SK-N-MC (cell line): ENCODE measurements at regions not wholly inside any gene's neighbourhood (a gene's known extent, or its start where the extent isn't known, plus 50 kb on each side); places are given as distances from the start of the nearest gene placed in this dataset.

ENCODE experiments used
- EZH2 ChIP-seq: fragments of 200-600 bp; sonication (generic); IDR thresholded peaks from one replicate; pipeline ENCODE4 v1.6.1; 2017; ENCODE audit warnings: antibody characterized with exemption
- FOXP2 ChIP-seq: optimal IDR thresholded peaks from 2 replicates; pipeline ENCODE3; 2011; ENCODE audit warnings: mild to moderate bottlenecking, moderate library complexity; ENCODE audit not compliant: insufficient read depth; ENCODE audit errors: extremely low read length, control extremely low read depth
- POLR2AphosphoS5 ChIP-seq: IDR thresholded peaks from 2 replicates; pipeline ENCODE4 v1.6.1; 2012; ENCODE audit warnings: mild to moderate bottlenecking, low read depth, low read length, borderline replicate concordance

DNA sequence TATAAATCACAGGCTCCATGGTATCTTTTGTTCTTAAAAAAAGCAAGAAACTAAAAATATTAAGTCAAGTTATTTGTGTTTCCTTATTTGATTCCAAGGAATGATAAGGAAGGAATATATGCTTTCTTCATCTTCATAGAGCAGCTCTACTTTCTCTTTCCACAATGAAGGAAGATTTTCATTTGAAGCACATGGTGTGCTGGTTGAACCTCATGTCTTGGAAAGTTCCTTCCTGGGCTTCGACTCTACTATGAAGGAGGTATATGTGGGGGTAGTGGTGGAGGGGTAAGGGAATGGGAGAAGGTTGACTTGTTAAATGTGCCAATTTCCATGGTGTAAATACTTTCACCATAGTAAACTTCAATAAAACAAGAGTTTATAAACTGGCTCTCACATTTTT, 698.0 kb downstream of the CETN3 start:
- TF ChIP-seq EZH2 (no peak), POLR2AphosphoS5 (no peak), FOXP2 (no peak)
